ENCODE measurements at regions not wholly inside any gene's neighbourhood (a gene's known extent, or its start where the extent isn't known, plus 50 kb on each side); places are given as distances from the start of the nearest gene placed in this dataset.

- TF ChIP-seq CTCF (conservative IDR thresholded peaks at IDR 0.05; ENCODE audit: low read depth, low read length) (no peak), EZH2phosphoT487 (IDR thresholded peaks at IDR 0.05; ENCODE audit: borderline replicate concordance, low read length) (no peak), EZH2 (IDR thresholded peaks at IDR 0.05; ENCODE audit: low read length, unreplicated experiment) (no peak)
Measured at GRCh38 chr2:154914561-154914960, 216.1 kb downstream of the KCNJ3 start.
